ENCODE measurements at regions not wholly inside any gene's neighbourhood (a gene's known extent, or its start where the extent isn't known, plus 50 kb on each side); places are given as distances from the start of the nearest gene placed in this dataset.

DNA sequence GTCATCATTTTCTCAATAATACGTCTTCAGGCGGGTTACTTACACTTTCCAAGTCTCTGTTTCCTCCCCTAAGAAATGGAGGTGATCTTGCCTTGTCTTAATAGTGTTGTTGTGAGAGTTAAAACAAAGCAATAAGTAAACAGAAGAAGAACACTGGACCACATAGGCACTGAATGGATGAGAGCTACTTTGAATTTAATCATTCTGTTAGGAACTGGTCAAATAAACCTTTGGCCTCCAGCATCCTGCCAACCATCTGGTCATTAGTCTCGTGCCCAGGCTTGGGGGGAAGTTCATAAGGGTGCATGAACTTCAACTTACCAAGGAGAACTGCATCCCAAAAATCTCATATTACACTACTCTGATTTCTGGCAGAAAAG, 109.4 kb upstream of the C7orf33 start:
- Histone ChIP-seq H3K27me3 (ENCODE audit: control insufficient read depth, insufficient read depth, low read length) (no peaks in the 10 kb centered on the region), H3K4me3 (ENCODE audit: low read depth, low read length) (no peak overlapping the region), H3K36me3 (ENCODE audit: control insufficient read depth, insufficient read depth, low read length) (no peaks in the 10 kb centered on the region)
- TF ChIP-seq, protein P1, sequence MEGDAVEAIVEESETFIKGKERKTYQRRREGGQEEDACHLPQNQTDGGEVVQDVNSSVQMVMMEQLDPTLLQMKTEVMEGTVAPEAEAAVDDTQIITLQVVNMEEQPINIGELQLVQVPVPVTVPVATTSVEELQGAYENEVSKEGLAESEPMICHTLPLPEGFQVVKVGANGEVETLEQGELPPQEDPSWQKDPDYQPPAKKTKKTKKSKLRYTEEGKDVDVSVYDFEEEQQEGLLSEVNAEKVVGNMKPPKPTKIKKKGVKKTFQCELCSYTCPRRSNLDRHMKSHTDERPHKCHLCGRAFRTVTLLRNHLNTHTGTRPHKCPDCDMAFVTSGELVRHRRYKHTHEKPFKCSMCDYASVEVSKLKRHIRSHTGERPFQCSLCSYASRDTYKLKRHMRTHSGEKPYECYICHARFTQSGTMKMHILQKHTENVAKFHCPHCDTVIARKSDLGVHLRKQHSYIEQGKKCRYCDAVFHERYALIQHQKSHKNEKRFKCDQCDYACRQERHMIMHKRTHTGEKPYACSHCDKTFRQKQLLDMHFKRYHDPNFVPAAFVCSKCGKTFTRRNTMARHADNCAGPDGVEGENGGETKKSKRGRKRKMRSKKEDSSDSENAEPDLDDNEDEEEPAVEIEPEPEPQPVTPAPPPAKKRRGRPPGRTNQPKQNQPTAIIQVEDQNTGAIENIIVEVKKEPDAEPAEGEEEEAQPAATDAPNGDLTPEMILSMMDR (IDR thresholded peaks at IDR 0.05; ENCODE audit: insufficient read depth, low read length, severe bottlenecking) = no peak
- DNase-seq (ENCODE audit: low read depth) = no peak
- no peak for FAIRE-seq

DNA sequence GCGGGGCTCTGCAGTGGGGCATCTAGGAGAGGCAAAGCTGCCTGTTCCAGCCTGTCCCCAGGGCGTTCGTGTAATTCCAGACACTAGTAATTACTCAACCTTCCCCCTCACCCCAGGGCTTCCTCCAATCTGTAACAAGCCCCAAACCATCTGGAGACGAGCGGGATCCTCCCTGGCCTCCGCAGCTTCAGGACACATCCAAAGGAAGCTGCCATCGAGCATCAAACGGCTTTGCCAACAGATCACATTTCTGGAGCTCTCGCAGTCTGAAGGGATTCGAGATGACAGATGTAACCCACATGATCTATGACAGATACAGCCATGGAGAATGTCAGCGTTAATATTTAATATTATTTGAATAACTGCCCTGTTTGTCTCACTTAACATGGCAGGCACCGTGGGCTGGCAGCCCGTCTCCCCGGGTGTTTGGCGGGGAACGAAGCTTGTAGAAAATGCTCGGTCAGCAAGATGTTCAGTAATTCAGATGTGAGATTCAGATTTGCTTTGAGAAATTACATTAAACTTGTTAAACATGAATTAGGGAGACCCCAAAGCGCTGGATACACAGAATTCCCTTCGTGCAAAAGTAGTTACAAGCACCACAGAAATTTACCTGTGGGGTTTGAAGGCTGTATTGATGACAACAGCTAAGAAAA, 108.5 kb upstream of the C7orf33 start:
- DNase-seq (ENCODE audit: low read depth) (peak; percentile 62), FAIRE-seq (no peak)
- Histone ChIP-seq H3K36me3 (ENCODE audit: control insufficient read depth, insufficient read depth, low read length) (no peaks in the 10 kb centered on the region), H3K4me3 (ENCODE audit: low read depth, low read length) (no peak overlapping the region), H3K27me3 (ENCODE audit: control insufficient read depth, insufficient read depth, low read length) (no peaks in the 10 kb centered on the region)
- TF ChIP-seq, protein P1 (IDR thresholded peaks at IDR 0.05; ENCODE audit: insufficient read depth, low read length, severe bottlenecking) = no peak

DNA sequence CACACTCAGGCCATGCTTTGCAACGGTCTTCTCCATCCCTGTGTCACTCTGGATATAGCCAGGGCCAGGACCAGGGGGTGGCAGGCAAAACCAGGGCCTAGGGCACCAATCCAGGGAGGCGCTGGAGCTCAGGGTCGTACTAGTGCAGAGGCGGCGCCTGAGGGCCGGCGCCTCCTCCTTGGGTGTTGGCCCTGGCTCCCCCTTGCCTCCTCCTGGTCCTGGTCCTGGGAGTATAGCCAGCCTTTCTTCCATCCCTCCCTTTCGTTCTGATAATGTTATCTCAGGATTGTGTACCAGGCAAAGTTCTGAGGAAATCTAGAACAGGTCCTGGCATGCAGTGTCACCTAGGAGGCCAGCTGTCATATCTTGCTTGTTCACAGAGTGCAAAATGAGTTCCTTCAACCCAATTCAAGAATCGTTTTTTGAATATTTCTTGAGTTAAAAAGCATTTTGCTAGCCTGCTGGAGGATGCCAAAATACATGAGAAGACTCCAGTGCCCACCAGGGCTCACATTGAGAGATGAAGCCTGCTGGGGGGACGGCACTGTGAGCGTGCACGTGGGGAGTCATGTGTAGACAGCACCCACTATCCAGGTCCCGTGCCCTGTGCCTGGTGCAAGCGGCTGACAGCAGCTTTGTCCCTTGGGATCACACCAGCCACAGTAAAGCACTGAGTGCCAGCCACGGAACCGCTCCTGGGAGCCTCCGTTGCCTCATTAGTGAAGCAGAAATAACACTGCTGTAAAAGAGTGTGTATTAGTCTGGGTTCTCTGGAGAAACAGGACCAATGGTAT, 106.9 kb upstream of the C7orf33 start:
- Histone ChIP-seq H3K36me3 (ENCODE audit: control insufficient read depth, insufficient read depth, low read length) (no peaks in the 10 kb centered on the region), H3K4me3 (ENCODE audit: low read depth, low read length) (no peak overlapping the region), H3K27me3 (ENCODE audit: control insufficient read depth, insufficient read depth, low read length) (no peaks in the 10 kb centered on the region)
- DNase-seq (ENCODE audit: low read depth) (no peak), FAIRE-seq (no peak)
- TF ChIP-seq, protein P1 (IDR thresholded peaks at IDR 0.05; ENCODE audit: insufficient read depth, low read length, severe bottlenecking) = no peak

DNA sequence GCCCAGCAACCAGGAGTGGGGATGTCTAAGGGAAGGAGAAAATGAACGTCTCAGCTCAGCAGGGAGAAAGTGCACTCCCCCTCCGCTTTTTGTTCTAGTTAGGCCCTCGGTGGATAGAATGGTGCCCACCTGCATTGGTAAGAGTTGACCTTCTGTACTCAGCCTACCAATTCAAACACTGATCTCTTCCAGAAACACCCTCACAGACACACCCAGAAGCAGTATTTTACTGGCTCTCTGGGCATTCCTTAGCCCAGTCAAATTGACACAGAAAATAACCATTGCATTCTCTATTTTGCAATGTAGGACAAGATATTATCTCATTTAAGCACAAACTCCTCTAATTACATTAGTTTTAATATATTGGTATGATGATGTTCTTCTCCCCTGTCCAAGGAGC, 106.1 kb upstream of the C7orf33 start:
- no peaks in the 10 kb centered on the region for H3K27me3 ChIP-seq (ENCODE audit: control insufficient read depth, insufficient read depth, low read length)

DNA sequence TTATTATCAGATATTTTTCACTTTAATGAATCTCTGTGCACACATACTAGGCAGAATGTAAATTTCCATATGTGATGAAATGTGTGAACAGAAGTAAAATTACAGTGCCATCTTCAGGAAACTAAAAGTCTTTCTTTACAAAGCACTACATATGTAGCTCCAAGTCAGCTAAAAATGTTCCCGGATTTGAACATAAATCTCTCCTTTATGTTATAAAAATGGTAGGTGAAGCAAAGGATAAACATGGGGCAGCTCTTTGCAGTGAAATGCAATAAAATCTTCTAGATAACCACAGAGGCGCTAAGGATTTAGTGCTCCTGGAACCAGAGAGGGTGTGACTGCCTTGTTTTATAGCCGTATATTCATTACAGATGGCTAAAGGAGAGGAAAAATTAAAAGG, 104.9 kb upstream of the C7orf33 start:
- Histone ChIP-seq H3K27me3 (ENCODE audit: control insufficient read depth, insufficient read depth, low read length) (no peaks in the 10 kb centered on the region), H3K4me3 (ENCODE audit: low read depth, low read length) (no peak overlapping the region), H3K36me3 (ENCODE audit: control insufficient read depth, insufficient read depth, low read length) (no peaks in the 10 kb centered on the region)
- FAIRE-seq = no peak
- TF ChIP-seq, protein P1 (IDR thresholded peaks at IDR 0.05; ENCODE audit: insufficient read depth, low read length, severe bottlenecking) = peak; percentile 8
- DNase-seq (ENCODE audit: low read depth) = peak; percentile 36

More for the DNA sequence above, 106.1 kb upstream of the C7orf33 start:
- Histone ChIP-seq H3K4me3 (ENCODE audit: low read depth, low read length) (no peak overlapping the region), H3K36me3 (ENCODE audit: control insufficient read depth, insufficient read depth, low read length) (no peaks in the 10 kb centered on the region)
- DNase-seq (ENCODE audit: low read depth) (no peak), FAIRE-seq (no peak)
- TF ChIP-seq, protein P1 (IDR thresholded peaks at IDR 0.05; ENCODE audit: insufficient read depth, low read length, severe bottlenecking) = no peak

Data from bronchial epithelial cell (primary cell).